Heart left ventricle (tissue), 13 donors: ENCODE measurements at regions not wholly inside any gene's neighbourhood (a gene's known extent, or its start where the extent isn't known, plus 50 kb on each side); places are given as distances from the start of the nearest gene placed in this dataset.

ENCODE experiments used
- POLR2A ChIP-seq, 2 donors: fragments of 450-650 bp; IDR thresholded peaks; one replicate each; pipeline ENCODE4 v1.6.1; 2017; ENCODE audit warnings: antibody characterized with exemption in 2 of 2, mild to moderate bottlenecking in 2 of 2, moderate library complexity in 2 of 2
- TF ChIP-seq, protein P1 (sequence below), 12 donors: fragments of 200-600 bp; sonication (generic) in 4 of 12; IDR thresholded peaks; one replicate each; pipeline versions ENCODE4 v1.5.0 to v1.8.0; 2018 to 2022; ENCODE audit warnings: antibody characterized with exemption in 12 of 12, mild to moderate bottlenecking in 5 of 12
- donor health status: ischemic (EF 13 %, LVEDD 7.1; RV severe dilation, severe dysfunction).
- donor health status: DM: no; HTN: yes; CAD: no.
- donor health status: DM: no; HTN: no; CAD: no.
- donor health status: ischemic (EF 25% LVEDD 6.9; RV normal size, moderate dysfunction).
- donor health status: ischemic (EF 25% LVEDD 5.7; RV mildly dilated, moderate dysfunction).
- donor health status: ischemic (EF 35%, LVEDD 5.7; RV mildly dilated, moderate dysfunction).
- donor health status: nonischemic (EF 11% LVEDD 7.7; RV severe dilation, severe dysfunction).
- donor health status: DM: yes; HTN: yes; CAD: no.
- donor health status: PGD.
- donor health status: ischemic (EF 29% LVEDD 5.4; RV normal size, mild dysfunction).
- donor health status: nonischemic (EF 23%, LVEDD 6.1; RV moderate dilation, normal function).

DNA sequence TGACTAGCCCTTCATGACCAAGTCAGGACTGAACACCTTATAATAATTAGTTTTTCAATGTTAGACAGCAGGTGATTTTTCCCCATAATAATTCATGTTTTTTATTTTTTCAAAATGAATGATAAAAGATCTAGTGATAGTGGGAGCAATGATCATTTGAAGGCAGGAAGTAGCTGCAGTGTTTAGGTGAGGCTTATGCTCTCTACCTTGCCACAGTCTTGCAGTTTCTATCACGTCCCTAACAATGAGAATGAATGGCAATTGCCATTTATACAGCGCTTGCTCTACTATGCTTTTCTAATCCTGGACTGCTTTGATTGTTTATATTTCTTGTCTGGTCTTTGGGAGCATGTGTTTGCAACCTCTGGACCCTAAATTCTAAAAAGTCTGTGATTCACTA, 367.8 kb upstream of the RIOK2 start:
- TF ChIP-seq, protein P1, sequence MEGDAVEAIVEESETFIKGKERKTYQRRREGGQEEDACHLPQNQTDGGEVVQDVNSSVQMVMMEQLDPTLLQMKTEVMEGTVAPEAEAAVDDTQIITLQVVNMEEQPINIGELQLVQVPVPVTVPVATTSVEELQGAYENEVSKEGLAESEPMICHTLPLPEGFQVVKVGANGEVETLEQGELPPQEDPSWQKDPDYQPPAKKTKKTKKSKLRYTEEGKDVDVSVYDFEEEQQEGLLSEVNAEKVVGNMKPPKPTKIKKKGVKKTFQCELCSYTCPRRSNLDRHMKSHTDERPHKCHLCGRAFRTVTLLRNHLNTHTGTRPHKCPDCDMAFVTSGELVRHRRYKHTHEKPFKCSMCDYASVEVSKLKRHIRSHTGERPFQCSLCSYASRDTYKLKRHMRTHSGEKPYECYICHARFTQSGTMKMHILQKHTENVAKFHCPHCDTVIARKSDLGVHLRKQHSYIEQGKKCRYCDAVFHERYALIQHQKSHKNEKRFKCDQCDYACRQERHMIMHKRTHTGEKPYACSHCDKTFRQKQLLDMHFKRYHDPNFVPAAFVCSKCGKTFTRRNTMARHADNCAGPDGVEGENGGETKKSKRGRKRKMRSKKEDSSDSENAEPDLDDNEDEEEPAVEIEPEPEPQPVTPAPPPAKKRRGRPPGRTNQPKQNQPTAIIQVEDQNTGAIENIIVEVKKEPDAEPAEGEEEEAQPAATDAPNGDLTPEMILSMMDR (IDR thresholded peaks at IDR 0.05): no peak
- TF ChIP-seq POLR2A (IDR thresholded peaks at IDR 0.05): no peak
